HEK293 (cell line): ENCODE measurements at regions not wholly inside any gene's neighbourhood (a gene's known extent, or its start where the extent isn't known, plus 50 kb on each side); places are given as distances from the start of the nearest gene placed in this dataset.

ENCODE experiments used
- CTCF ChIA-PET: fragments of 350-600 bp; formaldehyde crosslinking; extraction: SDS; loops from one replicate; lab custom pipeline; 2021; ENCODE audit warnings: antibody characterized with exemption; lab: Yijun Ruan, JAX
- POLR2A ChIA-PET: fragments of 300-600 bp; formaldehyde crosslinking; extraction: SDS; loops from one replicate; lab custom pipeline; 2020; ENCODE audit warnings: antibody characterized with exemption, inconsistent platforms; lab: Yijun Ruan, JAX
- H3K27ac ChIP-seq: fragments of 200-500 bp; sonication (Bioruptor generic); 2 replicates; pipeline ENCODE4 v1.5.1; 2014; ENCODE audit warnings: low read depth, low read length, control low read depth, inconsistent platforms; ENCODE audit errors: extremely low read depth
- H3K36me3 ChIP-seq, 2 experiments: fragments of 200-500 bp in 1 of 2; sonication (Bioruptor generic) in 1 of 2; 1 replicate in 1 of 2; 2 replicates in 1 of 2; pipeline ENCODE4 v1.5.1; 2014 to 2017; ENCODE audit warnings: inconsistent platforms in 2 of 2, low read length in 2 of 2; ENCODE audit not compliant: control insufficient read depth in 2 of 2, insufficient read depth in 1 of 2
- H3K4me1 ChIP-seq: fragments of 200-500 bp; sonication (Bioruptor generic); 2 replicates; pipeline ENCODE4 v1.5.1; 2014; ENCODE audit warnings: mild to moderate bottlenecking, low read length, inconsistent platforms; ENCODE audit not compliant: control insufficient read depth, insufficient read depth
- H3K4me3 ChIP-seq: 2 replicates; pipeline ENCODE4 v1.5.1; 2011; ENCODE audit warnings: low read depth, mild to moderate bottlenecking, control low read depth, low read length, moderate library complexity
- H3K9me3 ChIP-seq: fragments of 200-500 bp; sonication (Bioruptor generic); 2 replicates; pipeline ENCODE4 v1.5.1; 2014; ENCODE audit warnings: low read depth, low read length, inconsistent platforms; ENCODE audit not compliant: control insufficient read depth, insufficient read depth
- CTCF ChIP-seq: fragments of 450-650 bp; formaldehyde crosslinking; IDR thresholded peaks from 2 replicates; pipeline ENCODE4 v1.5.1; 2016; ENCODE audit warnings: missing biosample characterization, missing genetic modification characterization
- GFI1B ChIP-seq: fragments of 450-650 bp; formaldehyde crosslinking; IDR thresholded peaks from 2 replicates; pipeline ENCODE4 v1.5.1; 2016; ENCODE audit warnings: missing biosample characterization, missing genetic modification characterization
- HIC1 ChIP-seq: fragments of 450-650 bp; formaldehyde crosslinking; IDR thresholded peaks from 2 replicates; pipeline ENCODE4 v1.5.1; 2016; ENCODE audit warnings: missing biosample characterization, missing genetic modification characterization
- MEIS1 ChIP-seq: sonication (generic); formaldehyde crosslinking; IDR thresholded peaks from 2 replicates; pipeline ENCODE4 v1.8.1; 2022; ENCODE audit warnings: missing genetic modification reagents, mild to moderate bottlenecking, borderline replicate concordance
- MYNN ChIP-seq: fragments of 450-650 bp; formaldehyde crosslinking; IDR thresholded peaks from 2 replicates; pipeline ENCODE4 v1.5.1; 2016; ENCODE audit warnings: missing biosample characterization, missing genetic modification characterization, borderline replicate concordance
- MZF1 ChIP-seq: fragments of 450-650 bp; formaldehyde crosslinking; IDR thresholded peaks from 2 replicates; pipeline ENCODE4 v1.5.1; 2017; ENCODE audit warnings: missing biosample characterization, missing genetic modification characterization, borderline replicate concordance
- OVOL3 ChIP-seq: fragments of 450-650 bp; formaldehyde crosslinking; IDR thresholded peaks from 2 replicates; pipeline ENCODE4 v1.5.1; 2016; ENCODE audit warnings: missing biosample characterization, missing genetic modification characterization
- PRDM4 ChIP-seq: fragments of 450-650 bp; formaldehyde crosslinking; IDR thresholded peaks from 2 replicates; pipeline ENCODE4 v1.5.1; 2017; ENCODE audit warnings: missing biosample characterization, missing genetic modification characterization
- SP3 ChIP-seq: fragments of 450-650 bp; formaldehyde crosslinking; IDR thresholded peaks from 2 replicates; pipeline ENCODE4 v1.5.1; 2016; ENCODE audit warnings: missing biosample characterization, missing genetic modification characterization
- SP7 ChIP-seq: fragments of 450-650 bp; formaldehyde crosslinking; IDR thresholded peaks from 2 replicates; pipeline ENCODE4 v1.5.1; 2016; ENCODE audit warnings: missing biosample characterization, missing genetic modification characterization
- ZBTB7A ChIP-seq: fragments of 450-650 bp; formaldehyde crosslinking; IDR thresholded peaks from 2 replicates; pipeline ENCODE4 v1.5.1; 2016; ENCODE audit warnings: low read depth, missing biosample characterization, missing genetic modification characterization
- ZFP41 ChIP-seq: fragments of 450-650 bp; formaldehyde crosslinking; IDR thresholded peaks from 2 replicates; pipeline ENCODE4 v1.5.1; 2016; ENCODE audit warnings: missing biosample characterization, missing genetic modification characterization, borderline replicate concordance
- ZNF157 ChIP-seq: fragments of 450-650 bp; formaldehyde crosslinking; IDR thresholded peaks from 2 replicates; pipeline ENCODE4 v1.5.1; 2016; ENCODE audit warnings: missing biosample characterization, missing genetic modification characterization
- ZNF169 ChIP-seq: fragments of 450-650 bp; formaldehyde crosslinking; IDR thresholded peaks from 2 replicates; pipeline ENCODE4 v1.5.1; 2016; ENCODE audit warnings: missing biosample characterization, missing genetic modification characterization
- ZNF214 ChIP-seq: fragments of 450-650 bp; formaldehyde crosslinking; IDR thresholded peaks from 2 replicates; pipeline ENCODE4 v1.5.1; 2017; ENCODE audit warnings: missing biosample characterization, mild to moderate bottlenecking, missing genetic modification characterization, borderline replicate concordance
- ZNF223 ChIP-seq: fragments of 450-650 bp; formaldehyde crosslinking; IDR thresholded peaks from 2 replicates; pipeline ENCODE4 v1.5.1; 2016; ENCODE audit warnings: missing biosample characterization, missing genetic modification characterization
- ZNF292 ChIP-seq: fragments of 450-650 bp; formaldehyde crosslinking; IDR thresholded peaks from 2 replicates; pipeline ENCODE4 v1.5.1; 2016; ENCODE audit warnings: low read depth, missing biosample characterization, missing genetic modification characterization, borderline replicate concordance
- ZNF510 ChIP-seq: fragments of 450-650 bp; formaldehyde crosslinking; IDR thresholded peaks from 2 replicates; pipeline ENCODE4 v1.5.1; 2018; ENCODE audit warnings: mild to moderate bottlenecking, missing genetic modification characterization, missing biosample characterization; ENCODE audit not compliant: insufficient replicate concordance
- ZNF580 ChIP-seq: fragments of 450-650 bp; formaldehyde crosslinking; IDR thresholded peaks from 2 replicates; pipeline ENCODE4 v1.5.1; 2016; ENCODE audit warnings: missing biosample characterization, missing genetic modification characterization
- ZNF610 ChIP-seq: fragments of 450-650 bp; formaldehyde crosslinking; IDR thresholded peaks from 2 replicates; pipeline ENCODE4 v1.5.1; 2016; ENCODE audit warnings: missing biosample characterization, missing genetic modification characterization, borderline replicate concordance
- ZNF660 ChIP-seq: fragments of 450-650 bp; IDR thresholded peaks from 2 replicates; pipeline ENCODE4 v1.5.1; 2018; ENCODE audit warnings: missing biosample characterization, mild to moderate bottlenecking, missing genetic modification characterization
- ZNF704 ChIP-seq: fragments of 450-650 bp; formaldehyde crosslinking; IDR thresholded peaks from 2 replicates; pipeline ENCODE4 v1.5.1; 2016; ENCODE audit warnings: missing biosample characterization, missing genetic modification characterization
- ZNF792 ChIP-seq: fragments of 450-650 bp; formaldehyde crosslinking; IDR thresholded peaks from 2 replicates; pipeline ENCODE4 v1.5.1; 2016; ENCODE audit warnings: missing biosample characterization, missing genetic modification characterization

- Histone ChIP-seq H3K9me3 (no peaks in the 10 kb centered on the region), H3K36me3 (no peaks in the 10 kb centered on the region), H3K4me3 (no peak overlapping the region), H3K4me1 (no peaks in the 10 kb centered on the region), H3K27ac (no peak overlapping the region)
- POLR2A ChIA-PET = no interaction called here
- TF ChIP-seq MEIS1 = no peak
- TF ChIP-seq ZNF580 (tag by site-specific recombination) = no peak
- no peak for TF ChIP-seq OVOL3 (tag by site-specific recombination)
- CTCF ChIA-PET = interaction anchor here (0.6 kb wide), 1 partner anchor 10 kb away, joined by 3 read pairs; no protein-coding TSS in a partner anchor
These were observed 317.2 kb upstream of the PODXL start for GRCh38 chr7:131873581-131873980.

GRCh38 chr7:131869986-131870385, 313.6 kb upstream of the PODXL start:
- ChIA-PET CTCF (no interaction called here), POLR2A (no interaction called here)
- Histone ChIP-seq H3K4me1 (no peaks in the 10 kb centered on the region), H3K36me3 (no peaks in the 10 kb centered on the region), H3K9me3 (no peaks in the 10 kb centered on the region), H3K4me3 (no peak overlapping the region), H3K27ac (no peak overlapping the region)
- TF ChIP-seq ZNF610 (tag by site-specific recombination) (no peak), ZNF792 (tag by site-specific recombination) (no peak), MZF1 (tag by site-specific recombination) (no peak), ZNF292 (no peak), ZNF660 (tag by site-specific recombination) (no peak), ZNF169 (tag by site-specific recombination) (no peak), ZNF510 (no peak), SP7 (tag by site-specific recombination) (no peak)

- H3K4me3 ChIP-seq = no peak overlapping the region
- TF ChIP-seq HIC1 (tag by site-specific recombination) (no peak), ZBTB7A (tag by site-specific recombination) (no peak), SP3 (no peak), MYNN (tag by site-specific recombination) (no peak), PRDM4 (no peak), GFI1B (tag by site-specific recombination) (no peak), ZNF214 (no peak), MEIS1 (no peak), ZFP41 (tag by site-specific recombination) (no peak), ZNF157 (tag by site-specific recombination) (no peak), ZNF223 (tag by site-specific recombination) (no peak), CTCF (tag by site-specific recombination) (no peak), ZNF704 (no peak)
- no peaks in the 10 kb centered on the region for H3K9me3 ChIP-seq
- no peaks in the 10 kb centered on the region for H3K36me3 ChIP-seq
- ChIA-PET CTCF (interaction anchor here (0.5 to 2.9 kb wide), 5 partner anchors 10 to 178 kb away, joined by 3 to 25 read pairs (median 4); no protein-coding TSS in a partner anchor), POLR2A (no interaction called here)
- H3K27ac ChIP-seq = no peak overlapping the region
- H3K4me1 ChIP-seq = no peaks in the 10 kb centered on the region
These were observed 312.9 kb upstream of the PODXL start for GRCh38 chr7:131869169-131869844.
